GM03348 (cell line): ENCODE measurements at regions not wholly inside any gene's neighbourhood (a gene's known extent, or its start where the extent isn't known, plus 50 kb on each side); places are given as distances from the start of the nearest gene placed in this dataset.

Experiments used
- DNase-seq: peaks from one replicate; pipeline ENCODE4 v3.0.0; 2012; ENCODE audit warnings: low spot score

DNA sequence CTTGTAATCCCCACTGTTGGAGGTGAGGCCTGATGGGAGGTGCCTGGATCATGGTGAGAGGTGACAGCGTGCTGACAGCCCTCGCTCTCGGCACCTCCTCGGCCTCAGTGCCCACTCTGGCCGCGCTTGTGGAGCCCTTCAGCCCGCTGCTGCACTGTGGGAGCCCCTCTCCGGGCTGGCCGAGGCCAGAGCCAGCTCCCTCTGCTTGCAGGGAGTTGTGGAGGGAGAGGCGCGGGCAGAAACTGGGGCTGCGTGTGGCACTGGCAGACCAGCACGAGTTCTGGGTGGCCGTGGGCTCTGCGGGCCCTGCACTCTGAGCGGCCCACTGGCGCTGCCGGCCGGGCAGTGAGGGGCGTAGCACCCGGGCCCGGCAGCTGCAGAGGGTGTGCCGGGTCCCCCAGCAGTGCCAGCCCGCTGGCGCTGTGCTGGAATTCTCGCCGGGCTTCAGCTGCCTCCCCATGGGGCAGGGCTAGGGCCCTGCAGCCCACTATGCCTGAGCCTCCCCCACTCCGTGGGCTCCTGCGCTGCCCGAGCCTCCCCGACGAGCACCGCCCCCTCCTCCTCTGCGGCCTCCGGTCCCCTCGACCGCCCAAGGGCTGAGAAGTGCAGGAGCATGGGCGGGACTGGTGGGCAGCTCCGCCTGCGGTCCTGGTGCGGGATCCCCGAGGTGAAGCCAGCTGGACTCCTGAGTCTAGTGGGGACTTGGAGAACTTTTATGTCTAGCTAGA is 197.1 kb downstream of the SPP2 start:
- no peak for DNase-seq

DNA sequence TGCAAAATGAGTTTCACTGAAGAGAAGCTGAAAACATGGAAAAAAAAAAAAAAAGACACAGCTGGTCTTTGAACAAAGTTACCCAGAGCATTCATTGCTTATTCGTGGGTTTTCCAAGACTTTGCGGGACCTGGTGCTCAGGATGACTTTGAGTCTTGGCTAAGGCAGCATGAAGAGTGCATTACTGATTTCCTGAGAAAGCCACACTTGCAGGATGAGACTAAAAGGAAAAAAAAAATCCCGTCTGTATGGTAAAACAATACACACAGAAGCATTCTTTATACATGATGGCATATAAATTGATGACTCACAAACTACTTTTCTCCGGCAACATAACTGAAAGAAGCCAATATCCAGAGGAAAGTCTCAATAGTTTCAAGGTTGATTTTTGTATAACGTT is 195.4 kb downstream of the SPP2 start:
- DNase-seq: peak; percentile 70

DNA sequence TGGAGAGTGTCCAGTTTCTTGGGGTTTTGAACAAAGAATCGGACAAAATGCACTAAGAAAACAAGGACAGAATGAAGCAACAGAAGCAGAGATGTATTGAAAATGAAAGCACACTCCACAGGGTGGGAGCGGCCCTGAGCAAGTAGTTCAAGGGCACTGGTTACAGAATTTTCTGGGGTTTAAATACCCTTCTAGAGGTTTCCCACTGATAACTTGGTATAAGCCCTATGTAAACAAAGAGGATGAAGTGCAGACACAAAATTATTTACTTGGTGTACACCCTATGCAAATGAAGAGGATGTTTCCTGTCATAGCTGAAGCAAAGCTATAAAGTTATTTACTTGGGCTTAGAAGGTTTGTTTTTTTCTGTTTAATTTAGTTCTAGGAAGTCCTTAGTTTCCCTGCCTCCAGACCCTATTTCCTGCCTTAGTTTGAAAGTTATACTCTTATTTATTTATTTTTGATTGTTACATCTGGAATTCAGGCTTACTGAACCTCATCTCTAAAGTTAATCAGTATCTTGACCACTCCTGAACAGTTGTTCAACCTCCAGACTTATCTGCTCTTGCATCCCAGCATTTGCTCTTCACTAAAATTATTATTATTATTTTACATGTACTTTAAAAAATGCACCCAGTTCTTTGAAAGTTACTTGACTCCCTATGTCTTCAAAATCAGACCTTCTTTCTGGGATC is 193.5 kb downstream of the SPP2 start:
- no peak for DNase-seq

DNA sequence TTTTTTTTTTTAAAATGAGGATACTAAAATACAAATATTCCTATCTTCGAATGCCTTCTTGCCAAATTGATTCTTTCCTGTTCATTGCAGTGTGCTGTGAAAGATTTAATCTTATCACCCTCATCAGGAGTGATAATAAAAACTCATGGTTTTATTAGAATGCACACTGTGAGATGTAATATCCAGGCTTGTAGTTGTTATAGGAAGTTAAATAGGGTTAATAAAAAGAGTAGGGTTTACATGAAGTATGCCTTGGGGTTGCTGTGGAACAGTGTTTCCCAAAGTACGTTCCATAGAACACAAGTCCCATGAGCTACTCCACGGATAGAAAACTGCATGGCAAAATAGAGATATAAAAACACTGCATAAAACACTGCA is 191.9 kb downstream of the SPP2 start:
- no peak for DNase-seq

DNA sequence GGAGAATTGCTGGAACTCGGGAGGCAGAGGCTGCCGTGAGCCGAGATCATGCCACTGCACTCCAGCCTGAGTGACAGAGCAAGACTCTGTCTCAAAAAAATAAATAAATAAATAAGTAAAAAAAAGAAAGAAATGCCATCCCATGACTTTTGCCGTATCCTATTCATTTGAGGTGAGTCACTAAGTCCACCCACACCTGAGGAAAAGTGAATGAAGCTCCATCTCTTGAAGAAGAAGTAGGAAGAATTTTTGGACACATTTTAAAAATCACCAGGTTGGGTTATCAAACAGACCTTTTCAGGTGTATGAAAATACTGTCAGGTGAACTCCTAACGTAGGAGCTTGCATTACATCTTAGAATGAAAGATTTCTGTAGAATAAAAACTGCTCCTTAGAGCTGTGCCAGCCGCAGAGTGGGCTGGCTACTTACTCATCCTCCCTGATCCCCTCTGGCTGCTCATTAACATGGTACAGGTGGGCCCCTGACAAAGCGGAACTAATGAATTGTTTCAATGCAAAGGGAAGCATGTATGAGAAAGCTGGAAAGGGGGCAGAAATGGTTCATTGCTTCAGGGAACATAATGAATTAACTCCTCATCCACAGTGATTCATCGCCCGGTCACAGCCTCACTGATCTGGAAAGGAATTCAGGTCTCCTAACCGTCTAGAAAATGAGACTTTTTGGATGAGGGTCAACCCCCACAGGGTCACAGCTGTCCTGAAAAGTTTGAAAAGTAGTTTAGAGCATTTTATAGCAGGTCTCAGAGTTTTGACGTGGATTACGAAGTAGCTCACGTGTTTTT is 191.4 kb downstream of the SPP2 start:
- DNase-seq: peak; percentile 66

DNA sequence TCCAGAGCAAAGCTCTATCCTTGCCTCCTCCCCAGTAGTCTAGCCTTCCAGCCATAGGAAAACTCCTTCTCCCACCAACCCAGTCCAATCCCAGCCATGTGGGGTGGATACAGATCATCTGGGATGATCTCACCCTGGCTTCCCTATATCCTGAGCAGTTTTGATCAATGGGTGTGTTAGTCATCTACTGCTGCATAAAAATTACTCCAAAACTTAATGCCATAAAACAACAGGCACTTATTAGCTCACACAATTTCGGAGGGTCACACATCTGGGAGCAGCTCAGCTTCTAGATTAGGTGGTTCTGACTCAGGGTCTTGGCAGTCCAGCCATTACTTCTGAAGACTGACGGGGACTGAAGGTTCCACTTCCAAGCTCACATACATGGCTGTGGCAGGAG is 190.4 kb downstream of the SPP2 start:
- peak; percentile 68 for DNase-seq

DNA sequence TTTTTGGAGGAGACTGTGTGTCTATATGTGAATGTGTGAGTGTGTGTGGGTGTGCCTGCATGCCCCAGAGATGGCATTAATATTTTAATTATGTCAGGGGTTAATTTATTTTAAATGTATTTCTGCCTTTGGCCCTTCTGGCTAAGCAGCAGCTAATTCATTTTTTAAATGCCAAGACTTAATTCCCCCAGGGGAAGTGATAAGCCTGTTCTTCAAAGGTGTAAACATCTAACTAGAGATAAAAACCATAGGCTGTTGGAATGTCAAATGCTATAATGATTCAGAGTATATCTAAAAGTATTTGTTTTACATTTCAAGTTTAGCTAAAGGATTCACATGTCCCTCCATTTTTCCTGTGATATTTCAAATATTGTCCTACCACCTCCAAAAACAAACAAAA is 184.7 kb downstream of the SPP2 start:
- DNase-seq: no peak

DNA sequence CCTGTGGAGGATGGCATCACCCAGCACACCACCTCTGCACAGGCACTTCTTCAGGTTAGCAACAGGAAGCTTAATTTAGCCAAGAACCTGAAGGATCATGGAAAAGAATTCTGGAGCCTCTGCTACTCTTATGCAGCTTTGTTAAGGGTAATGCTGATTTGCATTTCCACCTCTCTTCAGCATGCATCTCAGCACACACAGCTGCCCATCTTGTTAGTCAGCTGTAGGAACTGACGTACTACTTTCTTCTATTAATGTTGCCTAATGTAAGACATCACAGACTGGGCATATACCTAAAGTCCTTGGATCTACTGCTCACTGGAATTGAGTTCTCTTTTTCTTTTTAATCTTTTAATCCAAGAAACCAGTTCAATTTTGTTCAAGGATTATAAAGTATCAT is 181.0 kb downstream of the SPP2 start:
- DNase-seq: no peak

DNA sequence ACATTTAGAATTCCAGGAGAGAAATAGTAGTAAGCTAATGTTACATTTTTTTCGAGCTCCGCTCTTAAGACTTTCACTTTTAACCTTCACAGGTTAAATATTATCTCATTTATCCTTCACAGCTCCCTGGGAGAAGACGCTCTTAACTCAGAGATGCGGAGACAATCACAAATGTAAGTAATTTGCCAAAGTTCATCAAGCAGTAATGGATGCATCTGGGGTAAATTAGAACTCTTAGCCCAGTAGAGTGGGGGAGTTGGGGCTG is 168.5 kb downstream of the SPP2 start:
- DNase-seq: no peak

DNA sequence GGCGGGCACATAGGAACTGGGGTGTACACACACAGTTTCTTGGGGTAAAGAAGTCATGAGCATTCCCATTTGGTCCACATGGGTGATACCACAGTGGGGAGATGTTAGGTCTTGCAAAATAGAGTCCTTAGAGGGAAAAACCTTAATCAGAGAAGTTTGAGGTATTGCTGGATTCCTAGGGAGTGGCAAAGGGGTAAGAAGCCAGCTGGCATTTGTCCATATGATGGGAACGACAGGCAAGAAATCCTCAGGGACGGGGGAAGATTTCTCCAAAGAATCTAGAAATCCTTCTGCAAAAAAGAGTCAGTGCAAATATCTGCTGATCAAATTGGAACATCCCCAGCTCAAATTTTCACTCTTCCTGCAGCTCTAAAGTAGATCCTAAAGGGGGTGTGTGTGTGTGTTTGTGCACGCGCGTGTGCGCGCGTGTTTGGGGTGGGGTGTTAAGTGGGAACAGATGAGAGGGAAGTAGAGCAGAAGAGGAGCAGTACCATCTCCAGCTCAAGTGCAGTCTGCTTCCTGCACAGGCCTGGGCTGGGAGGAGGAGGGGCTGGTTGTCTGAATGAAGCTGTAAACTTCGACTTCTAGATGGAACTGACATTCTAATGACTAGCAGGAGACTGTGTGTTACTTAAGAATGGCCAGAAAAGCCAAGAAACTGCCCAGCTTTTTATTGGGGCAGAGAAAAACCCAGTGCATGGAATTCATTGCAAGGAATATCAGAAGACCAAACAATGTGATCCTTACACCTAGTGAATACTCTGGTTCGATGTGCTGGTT is 168.0 kb downstream of the SPP2 start:
- peak; percentile 48 for DNase-seq

DNA sequence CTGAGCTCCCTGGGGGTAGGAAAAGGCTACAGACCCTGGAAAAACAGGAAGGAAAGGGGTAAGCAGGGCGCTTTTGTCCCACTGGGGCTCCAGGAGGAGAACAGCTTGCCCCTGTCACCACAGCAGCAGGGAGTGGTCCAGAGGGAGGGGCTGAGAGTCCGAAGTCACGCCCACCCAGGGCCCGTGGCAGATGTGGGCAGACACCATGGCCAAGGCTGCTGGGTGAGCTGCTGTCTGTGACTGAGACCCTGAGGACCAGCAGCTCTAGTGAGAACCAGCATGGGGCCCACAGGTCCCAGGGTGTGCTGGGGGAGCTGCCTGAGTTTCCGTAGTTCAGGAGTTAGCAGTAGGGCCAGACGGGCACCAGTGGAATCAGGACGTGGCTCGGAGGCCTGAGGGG is 162.0 kb downstream of the SPP2 start:
- DNase-seq: no peak

DNA sequence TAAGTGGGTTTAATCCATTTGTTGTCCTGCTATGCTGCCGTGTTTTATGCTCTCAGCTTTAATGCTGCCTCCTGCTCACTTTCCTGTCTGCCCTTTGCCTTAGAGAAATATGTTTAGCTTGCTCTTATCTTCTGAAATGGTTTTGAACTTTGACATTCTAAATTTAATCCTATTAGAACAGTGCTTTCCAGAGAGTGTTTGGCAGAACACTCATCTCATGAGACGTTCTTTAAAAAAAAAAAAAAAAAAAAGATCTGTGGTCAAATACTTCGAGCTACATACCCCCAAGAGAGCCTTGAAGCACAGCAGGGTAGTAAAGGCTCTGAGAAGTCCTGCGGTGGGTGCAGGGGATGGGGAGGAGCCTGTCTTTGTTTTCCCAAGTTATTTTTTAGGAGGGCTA is 161.3 kb downstream of the SPP2 start:
- DNase-seq: no peak

DNA sequence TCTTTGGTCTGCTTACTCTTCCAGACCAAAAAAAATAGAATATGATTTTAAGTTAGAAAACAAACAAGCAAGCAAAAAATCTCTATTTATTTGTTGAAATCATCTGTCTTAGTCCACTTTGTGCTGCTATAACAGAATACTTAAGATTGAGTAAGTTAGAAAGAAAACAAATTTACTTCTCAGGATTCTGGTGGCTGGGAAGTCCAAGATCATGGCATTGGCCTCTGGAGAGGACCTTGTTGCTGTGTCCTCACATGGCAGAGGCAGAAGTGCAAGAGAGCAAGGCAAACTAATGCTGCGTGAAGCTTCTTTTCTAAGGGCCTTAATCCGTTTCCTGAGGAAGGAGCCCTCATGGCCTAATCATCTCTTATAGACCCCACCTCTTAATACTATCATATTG is 156.2 kb downstream of the SPP2 start:
- DNase-seq: no peak

DNA sequence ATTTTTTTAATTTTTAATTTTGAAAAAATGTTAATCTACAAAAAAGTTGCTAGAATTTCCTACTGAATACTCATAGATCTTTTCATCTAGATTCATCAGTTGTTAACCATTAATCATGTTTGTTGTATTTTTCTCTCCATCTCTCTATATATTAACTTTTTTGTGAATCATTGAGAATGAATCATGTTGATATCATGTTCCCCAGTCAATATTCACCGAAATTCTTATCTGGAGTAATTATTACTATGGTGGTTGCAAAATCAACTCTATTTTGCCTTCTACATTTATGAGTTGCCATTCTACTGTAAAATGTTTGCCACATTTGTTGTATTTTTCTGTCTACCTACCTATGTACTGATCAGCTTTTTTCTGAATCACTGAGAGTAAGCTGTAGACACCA is 154.0 kb downstream of the SPP2 start:
- no peak for DNase-seq

DNA sequence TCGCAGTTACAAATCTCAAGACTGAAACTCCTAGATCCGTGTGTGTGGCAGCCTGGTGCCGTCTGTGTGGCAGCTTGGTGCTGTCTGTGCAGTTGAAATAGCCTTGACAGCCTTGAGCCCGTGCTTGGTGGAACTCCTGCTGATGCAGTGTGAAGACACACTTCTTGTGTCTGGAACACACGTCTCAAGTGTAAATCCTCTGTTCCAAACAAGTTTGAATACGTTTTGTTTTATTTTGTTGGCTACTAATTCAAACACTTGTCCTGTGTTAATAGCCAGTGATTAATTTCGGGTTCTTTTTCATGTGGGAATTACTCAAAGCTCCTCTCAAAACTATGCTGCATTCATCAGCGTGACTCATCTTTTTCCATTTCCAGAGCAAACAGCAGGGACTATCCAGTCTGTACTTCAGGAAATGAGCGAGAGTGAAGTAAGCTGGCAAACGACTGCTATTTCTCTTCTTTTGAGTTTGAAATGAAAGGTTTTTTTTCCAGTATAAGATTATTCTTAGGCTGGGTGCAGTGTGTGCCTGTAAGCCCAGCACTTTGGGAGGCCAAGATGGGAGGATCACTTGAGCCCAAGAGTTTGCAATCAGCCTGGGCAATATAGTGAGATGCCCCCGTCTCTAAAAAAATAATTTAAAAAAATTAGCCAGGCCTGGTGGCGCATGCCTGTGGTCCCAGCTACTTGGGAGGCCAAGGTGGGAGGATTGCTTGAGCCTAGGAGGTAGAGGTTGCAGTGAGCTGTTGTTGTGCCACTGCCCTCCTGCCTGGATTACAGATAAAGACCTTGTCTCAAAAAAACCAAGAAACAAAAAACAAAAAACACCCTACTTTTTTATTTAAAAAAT is 152.9 kb downstream of the SPP2 start:
- peak; percentile 88 for DNase-seq

DNA sequence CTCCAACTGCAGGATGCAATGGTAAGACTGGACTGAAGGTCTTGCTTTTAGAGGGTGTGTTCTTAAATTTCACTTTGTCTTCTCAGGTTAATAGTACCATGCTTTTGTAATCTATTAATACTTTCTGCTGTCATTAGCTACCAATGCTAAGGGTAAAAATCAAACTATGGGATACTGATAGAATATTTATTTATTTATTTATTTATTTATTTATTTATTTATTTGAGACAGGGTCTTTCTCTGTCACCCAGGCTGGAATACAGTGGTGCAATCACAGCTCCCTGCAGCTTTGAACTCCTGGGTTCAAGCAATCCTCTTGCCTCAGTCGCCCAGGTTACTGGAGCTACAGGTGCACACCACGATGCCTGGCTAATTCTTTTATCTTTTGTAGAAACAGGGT is 152.1 kb downstream of the SPP2 start:
- DNase-seq: no peak

DNA sequence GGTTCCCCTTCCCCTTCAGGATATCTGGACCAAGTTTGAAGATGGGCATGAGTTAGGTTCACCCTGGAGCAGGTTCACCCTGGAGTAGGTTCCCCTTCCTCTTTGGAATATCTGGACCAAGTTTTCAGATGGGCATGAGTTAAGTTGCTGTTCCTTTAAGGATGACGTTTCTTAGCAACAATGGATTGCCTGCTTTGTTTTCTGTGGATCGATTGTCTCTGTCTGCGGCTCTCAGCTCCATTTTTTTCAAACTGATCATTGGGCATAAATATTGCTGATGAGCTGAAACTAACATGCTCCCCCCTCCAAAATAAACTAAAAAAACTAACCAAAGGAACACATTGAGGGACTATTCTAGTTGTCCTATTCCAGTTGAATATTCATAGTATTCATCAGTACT is 149.5 kb downstream of the SPP2 start:
- no peak for DNase-seq

DNA sequence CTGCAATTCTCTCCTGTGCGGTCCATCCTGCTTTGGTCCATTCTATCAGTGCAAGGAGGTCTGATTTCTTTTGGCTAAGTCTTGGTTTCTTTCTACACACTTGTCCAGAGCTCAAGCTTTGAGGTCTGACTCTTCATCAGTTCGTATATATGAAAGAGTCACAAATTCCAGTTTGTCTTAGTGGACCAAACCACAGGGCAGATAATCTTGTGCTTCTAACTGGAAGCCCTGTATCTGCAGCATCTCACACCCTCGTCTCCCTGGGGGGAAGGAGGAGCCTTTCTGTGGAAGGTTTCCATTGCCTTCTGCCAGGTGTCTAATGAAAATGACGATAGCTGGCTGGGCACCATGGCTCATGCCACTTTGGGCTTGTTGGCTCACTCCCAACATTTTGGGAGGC is 148.5 kb downstream of the SPP2 start:
- no peak for DNase-seq

DNA sequence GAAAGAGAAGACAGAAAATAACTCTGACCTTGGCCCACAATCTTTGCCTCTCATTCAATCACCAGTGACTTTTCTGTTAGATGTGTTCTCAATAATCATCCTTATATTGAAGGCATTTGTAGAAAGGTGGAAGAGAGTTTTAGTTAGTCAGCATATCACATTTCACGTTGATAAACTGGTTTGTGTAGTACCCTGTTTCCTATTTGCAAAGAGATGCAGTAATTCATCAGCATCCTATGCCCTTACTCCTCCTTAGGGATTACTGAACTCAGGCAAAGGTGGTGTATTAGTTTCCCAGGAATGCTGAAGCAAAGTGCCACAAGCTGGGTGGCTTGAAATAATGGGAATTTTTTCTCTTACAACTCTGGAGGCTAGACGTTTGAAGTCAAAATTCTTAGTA is 145.0 kb downstream of the SPP2 start:
- DNase-seq: no peak

DNA sequence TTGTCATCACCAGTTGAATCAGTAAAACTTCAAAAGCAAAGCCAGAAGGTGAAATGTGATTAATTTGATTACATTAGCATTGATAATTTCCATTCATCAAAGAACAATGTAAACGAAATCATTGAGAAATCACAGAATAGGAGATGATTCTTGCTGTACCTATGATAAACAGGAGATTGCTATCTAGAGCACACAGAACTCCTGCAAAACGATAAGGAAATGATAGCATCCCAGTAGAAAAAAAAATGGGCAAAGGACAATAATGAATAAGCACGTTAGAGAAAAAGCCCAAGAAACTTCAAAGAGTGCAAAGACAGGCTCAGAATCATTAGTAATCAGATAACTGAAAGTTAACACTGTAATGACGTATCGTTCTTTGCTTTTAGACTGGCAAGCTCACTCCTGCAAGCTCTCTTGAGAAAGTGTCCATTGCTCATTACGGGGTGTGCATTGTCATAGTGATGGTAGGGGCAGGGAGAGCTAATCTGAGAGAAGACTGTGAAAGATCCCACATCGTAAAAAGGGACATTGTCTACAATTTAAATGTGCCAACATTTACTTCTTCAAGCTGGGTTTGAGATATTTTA is 143.6 kb downstream of the SPP2 start:
- DNase-seq: no peak

DNA sequence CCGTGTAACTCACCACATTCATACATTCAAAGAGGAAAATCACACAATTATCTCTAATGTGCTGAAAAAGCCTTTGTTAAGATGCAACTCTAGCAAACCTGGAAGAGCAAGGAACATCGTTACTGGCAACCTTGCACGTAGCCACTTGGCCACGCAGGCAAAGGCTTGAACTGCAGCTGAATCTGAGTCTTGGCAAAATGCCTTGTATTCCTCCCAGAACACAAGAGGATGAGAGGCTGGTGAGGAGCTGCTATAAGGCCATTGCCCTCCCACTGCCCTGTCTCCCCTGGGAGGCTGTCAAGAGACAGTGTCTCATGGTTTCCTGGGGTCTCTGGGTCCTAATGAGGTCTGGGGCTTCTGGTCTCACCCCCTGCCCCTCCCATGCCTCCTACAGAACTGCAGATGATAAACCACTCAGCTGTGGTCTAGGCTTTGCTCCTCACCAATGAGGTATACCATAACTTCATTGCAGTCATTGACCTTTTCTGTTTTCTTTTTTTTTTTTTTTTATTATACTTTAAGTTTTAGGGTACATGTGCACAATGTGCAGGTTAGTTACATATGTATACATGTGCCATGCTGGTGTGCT is 141.4 kb downstream of the SPP2 start:
- DNase-seq: no peak
